ENCODE measurements at regions not wholly inside any gene's neighbourhood (a gene's known extent, or its start where the extent isn't known, plus 50 kb on each side); places are given as distances from the start of the nearest gene placed in this dataset.

- TF ChIP-seq CTCF (IDR thresholded peaks at IDR 0.05; ENCODE audit: poor library complexity, severe bottlenecking) (no peak), POLR2AphosphoS5 (IDR thresholded peaks at IDR 0.05) (no peak), EZH2 (IDR thresholded peaks at IDR 0.05; ENCODE audit: borderline replicate concordance, insufficient read depth, low read length, poor library complexity, severe bottlenecking) (no peak)
Observed at GRCh38 chr9:111232997-111233790, 96.8 kb downstream of the OR2K2 start.

Measured in neural cell (in vitro differentiated cells).